ENCODE measurements at regions not wholly inside any gene's neighbourhood (a gene's known extent, or its start where the extent isn't known, plus 50 kb on each side); places are given as distances from the start of the nearest gene placed in this dataset.

- intact Hi-C loops (cut with DNase I): no loop called here
Observed at GRCh38 chr10:106255111-106255678, 909.3 kb downstream of the SORCS1 start.

GRCh38 chr10:106254071-106254470 lies 910.4 kb downstream of the SORCS1 start:
- DNase-seq (ENCODE audit: extremely low spot score in 2 of 2): no peak
- no peaks in the 10 kb centered on the region for H3K9me3 ChIP-seq
- intact Hi-C loops (cut with DNase I): no loop called here
- H3K27ac ChIP-seq: no peak overlapping the region
- TF ChIP-seq CTCF (IDR thresholded peaks at IDR 0.05) (no peak), POLR2AphosphoS5 (IDR thresholded peaks at IDR 0.05; ENCODE audit: insufficient read depth in 1 of 2, low read depth in 1 of 2) (no peak), POLR2A (IDR thresholded peaks at IDR 0.05) (no peak)
- H3K4me3 ChIP-seq: no peak overlapping the region
- H3K36me3 ChIP-seq: no peaks in the 10 kb centered on the region
- no peaks in the 10 kb centered on the region for H3K27me3 ChIP-seq
- no peaks in the 10 kb centered on the region for H3K4me1 ChIP-seq

More at GRCh38 chr10:106255111-106255678, 909.3 kb downstream of the SORCS1 start:
- no peaks in the 10 kb centered on the region for H3K27me3 ChIP-seq
- H3K4me1 ChIP-seq: no peaks in the 10 kb centered on the region
- H3K27ac ChIP-seq: no peak overlapping the region
- no peak for DNase-seq (ENCODE audit: extremely low spot score in 2 of 2)
- H3K9me3 ChIP-seq: no peaks in the 10 kb centered on the region
- no peaks in the 10 kb centered on the region for H3K36me3 ChIP-seq
- TF ChIP-seq POLR2AphosphoS5 (IDR thresholded peaks at IDR 0.05; ENCODE audit: insufficient read depth in 1 of 2, low read depth in 1 of 2) (no peak), CTCF (IDR thresholded peaks at IDR 0.05) (no peak), POLR2A (IDR thresholded peaks at IDR 0.05) (no peak)
- H3K4me3 ChIP-seq: no peak overlapping the region

GRCh38 chr10:106252541-106252940 lies 912.0 kb downstream of the SORCS1 start:
- no peak overlapping the region for H3K4me3 ChIP-seq
- no peaks in the 10 kb centered on the region for H3K36me3 ChIP-seq
- no peaks in the 10 kb centered on the region for H3K9me3 ChIP-seq
- no peaks in the 10 kb centered on the region for H3K4me1 ChIP-seq
- intact Hi-C loops (cut with DNase I): no loop called here
- H3K27ac ChIP-seq: no peak overlapping the region
- H3K27me3 ChIP-seq: no peaks in the 10 kb centered on the region
- DNase-seq (ENCODE audit: extremely low spot score in 2 of 2): no peak
- TF ChIP-seq POLR2A (IDR thresholded peaks at IDR 0.05): no peak
- no peak for TF ChIP-seq CTCF (IDR thresholded peaks at IDR 0.05)
- no peak for TF ChIP-seq POLR2AphosphoS5 (IDR thresholded peaks at IDR 0.05; ENCODE audit: insufficient read depth in 1 of 2, low read depth in 1 of 2)

- no peaks in the 10 kb centered on the region for H3K9me3 ChIP-seq
Observed at GRCh38 chr10:106251573-106251972, 912.9 kb downstream of the SORCS1 start.

More at GRCh38 chr10:106251573-106251972, 912.9 kb downstream of the SORCS1 start:
- Histone ChIP-seq H3K27ac (no peak overlapping the region), H3K4me1 (no peaks in the 10 kb centered on the region), H3K27me3 (no peaks in the 10 kb centered on the region), H3K4me3 (no peak overlapping the region), H3K36me3 (no peaks in the 10 kb centered on the region)
- DNase-seq (ENCODE audit: extremely low spot score in 2 of 2): no peak
- intact Hi-C loops (cut with DNase I): no loop called here
- TF ChIP-seq POLR2A (IDR thresholded peaks at IDR 0.05): no peak
- no peak for TF ChIP-seq POLR2AphosphoS5 (IDR thresholded peaks at IDR 0.05; ENCODE audit: insufficient read depth in 1 of 2, low read depth in 1 of 2)
- TF ChIP-seq CTCF (IDR thresholded peaks at IDR 0.05): no peak
